ENCODE measurements at regions not wholly inside any gene's neighbourhood (a gene's known extent, or its start where the extent isn't known, plus 50 kb on each side); places are given as distances from the start of the nearest gene placed in this dataset.

DNA sequence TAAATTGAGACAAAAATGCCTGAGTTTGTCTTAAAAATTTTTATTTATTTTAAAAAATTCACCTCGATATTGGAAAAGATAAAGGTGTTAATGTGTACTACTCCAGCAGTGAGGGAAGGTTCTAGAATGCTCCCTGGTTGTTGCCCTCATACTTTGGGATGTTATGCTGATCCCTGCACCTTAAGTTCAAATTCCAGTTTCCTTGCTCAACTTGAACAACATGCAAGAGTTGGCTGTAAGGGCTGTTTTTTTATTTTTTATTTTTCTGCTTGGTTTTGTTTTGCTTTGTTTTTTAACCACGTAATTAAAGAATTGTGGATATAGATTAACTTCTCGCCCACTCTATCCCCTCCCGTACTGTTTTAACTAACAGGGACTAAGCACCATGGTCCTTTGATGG, 158.7 kb upstream of the CITED2 start:
- Mint-ChIP-seq H3K27ac (ENCODE audit: unreplicated experiment) (no peak overlapping the region), H3K9me3 (ENCODE audit: unreplicated experiment) (no peaks in the 10 kb centered on the region), H3K4me1 (ENCODE audit: low read depth, unreplicated experiment) (peaks cover 2% of the 10 kb centered on the region), H3K27me3 (ENCODE audit: unreplicated experiment) (no peaks in the 10 kb centered on the region), H3K4me3 (ENCODE audit: unreplicated experiment) (no peak overlapping the region), H3K36me3 (ENCODE audit: unreplicated experiment) (no peaks in the 10 kb centered on the region)
- no peak for DNase-seq
- TF ChIP-seq, protein P1, sequence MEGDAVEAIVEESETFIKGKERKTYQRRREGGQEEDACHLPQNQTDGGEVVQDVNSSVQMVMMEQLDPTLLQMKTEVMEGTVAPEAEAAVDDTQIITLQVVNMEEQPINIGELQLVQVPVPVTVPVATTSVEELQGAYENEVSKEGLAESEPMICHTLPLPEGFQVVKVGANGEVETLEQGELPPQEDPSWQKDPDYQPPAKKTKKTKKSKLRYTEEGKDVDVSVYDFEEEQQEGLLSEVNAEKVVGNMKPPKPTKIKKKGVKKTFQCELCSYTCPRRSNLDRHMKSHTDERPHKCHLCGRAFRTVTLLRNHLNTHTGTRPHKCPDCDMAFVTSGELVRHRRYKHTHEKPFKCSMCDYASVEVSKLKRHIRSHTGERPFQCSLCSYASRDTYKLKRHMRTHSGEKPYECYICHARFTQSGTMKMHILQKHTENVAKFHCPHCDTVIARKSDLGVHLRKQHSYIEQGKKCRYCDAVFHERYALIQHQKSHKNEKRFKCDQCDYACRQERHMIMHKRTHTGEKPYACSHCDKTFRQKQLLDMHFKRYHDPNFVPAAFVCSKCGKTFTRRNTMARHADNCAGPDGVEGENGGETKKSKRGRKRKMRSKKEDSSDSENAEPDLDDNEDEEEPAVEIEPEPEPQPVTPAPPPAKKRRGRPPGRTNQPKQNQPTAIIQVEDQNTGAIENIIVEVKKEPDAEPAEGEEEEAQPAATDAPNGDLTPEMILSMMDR (IDR thresholded peaks at IDR 0.05; ENCODE audit: partially characterized antibody, unreplicated experiment) = no peak

DNA sequence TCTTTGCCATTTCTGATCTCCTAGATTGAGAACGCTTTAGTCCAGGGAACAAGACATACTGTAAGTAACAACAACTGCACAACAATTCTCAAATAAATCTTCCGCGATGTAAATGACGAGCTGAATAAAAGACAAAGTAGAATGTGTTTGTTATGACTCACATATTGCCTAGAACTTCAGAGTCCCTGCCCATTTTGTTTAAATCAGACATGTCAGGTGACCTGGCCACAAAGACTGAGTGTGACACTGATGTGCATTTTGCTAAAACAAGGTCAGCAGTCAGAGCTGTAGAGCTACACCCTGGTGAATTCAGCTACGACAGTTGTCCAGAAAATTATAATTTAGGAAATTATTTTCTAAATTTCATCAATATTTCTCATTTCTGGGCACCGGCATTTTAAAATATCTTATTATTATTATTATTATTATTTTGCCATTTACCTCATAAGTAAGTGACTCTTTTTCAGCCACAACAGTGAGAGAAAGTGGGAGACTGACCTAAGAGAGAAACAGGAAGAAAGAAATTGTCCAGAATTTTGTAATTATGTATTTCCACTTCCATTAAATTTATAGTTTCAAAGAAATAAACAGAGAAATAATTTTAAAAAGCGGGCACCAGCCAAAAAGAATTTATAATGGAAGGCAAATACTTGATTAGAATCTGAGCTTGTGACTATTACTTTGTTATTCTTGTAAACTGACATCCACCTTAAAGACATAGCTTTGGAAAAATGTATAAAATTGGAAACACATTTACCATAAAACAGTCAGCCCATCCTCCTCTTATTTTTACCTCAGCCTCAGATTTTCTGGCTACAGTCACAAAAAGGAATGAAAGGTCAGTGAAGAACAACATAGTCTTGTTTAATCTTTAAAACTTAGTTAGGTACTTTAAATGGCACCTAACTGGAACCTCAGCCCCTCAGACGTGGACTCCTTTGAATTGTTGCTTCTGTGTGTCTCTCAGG, 157.0 kb upstream of the CITED2 start:
- H3K27me3 Mint-ChIP-seq (ENCODE audit: unreplicated experiment) = no peaks in the 10 kb centered on the region
- no peak overlapping the region for H3K27ac Mint-ChIP-seq (ENCODE audit: unreplicated experiment)
- TF ChIP-seq, protein P1 (IDR thresholded peaks at IDR 0.05; ENCODE audit: partially characterized antibody, unreplicated experiment) = no peak

DNA sequence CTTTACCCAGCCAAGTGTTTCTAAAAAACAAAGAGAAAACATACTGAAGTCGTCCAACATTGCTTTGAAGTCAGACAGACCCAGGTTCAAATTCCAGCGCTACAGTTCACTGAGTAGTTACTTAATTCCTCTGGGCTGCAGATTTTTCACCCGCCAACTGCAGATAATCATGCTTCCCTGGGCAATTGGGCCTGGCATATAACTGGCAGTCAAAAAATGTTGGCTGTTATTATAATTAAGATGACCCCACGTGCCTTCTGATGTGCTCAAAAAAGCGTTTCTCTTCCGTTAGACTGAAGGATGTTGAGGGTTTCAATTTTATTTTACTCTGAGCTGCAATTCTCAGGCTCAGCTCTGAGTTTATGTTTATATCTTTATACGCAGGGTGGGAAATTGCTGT, 156.1 kb upstream of the CITED2 start:
- H3K9me3 Mint-ChIP-seq (ENCODE audit: unreplicated experiment) = no peaks in the 10 kb centered on the region
- H3K4me3 Mint-ChIP-seq (ENCODE audit: unreplicated experiment) = no peak overlapping the region
- H3K36me3 Mint-ChIP-seq (ENCODE audit: unreplicated experiment) = no peaks in the 10 kb centered on the region
- H3K27ac Mint-ChIP-seq (ENCODE audit: unreplicated experiment) = no peak overlapping the region
- TF ChIP-seq, protein P1 (IDR thresholded peaks at IDR 0.05; ENCODE audit: partially characterized antibody, unreplicated experiment) = no peak
- H3K4me1 Mint-ChIP-seq (ENCODE audit: low read depth, unreplicated experiment) = peaks cover 2% of the 10 kb centered on the region
- no peak for DNase-seq
- no peaks in the 10 kb centered on the region for H3K27me3 Mint-ChIP-seq (ENCODE audit: unreplicated experiment)

More for the DNA sequence above, 157.0 kb upstream of the CITED2 start:
- no peaks in the 10 kb centered on the region for H3K9me3 Mint-ChIP-seq (ENCODE audit: unreplicated experiment)
- H3K36me3 Mint-ChIP-seq (ENCODE audit: unreplicated experiment) = no peaks in the 10 kb centered on the region
- H3K4me1 Mint-ChIP-seq (ENCODE audit: low read depth, unreplicated experiment) = peaks cover 2% of the 10 kb centered on the region
- DNase-seq = no peak
- H3K4me3 Mint-ChIP-seq (ENCODE audit: unreplicated experiment) = no peak overlapping the region

DNA sequence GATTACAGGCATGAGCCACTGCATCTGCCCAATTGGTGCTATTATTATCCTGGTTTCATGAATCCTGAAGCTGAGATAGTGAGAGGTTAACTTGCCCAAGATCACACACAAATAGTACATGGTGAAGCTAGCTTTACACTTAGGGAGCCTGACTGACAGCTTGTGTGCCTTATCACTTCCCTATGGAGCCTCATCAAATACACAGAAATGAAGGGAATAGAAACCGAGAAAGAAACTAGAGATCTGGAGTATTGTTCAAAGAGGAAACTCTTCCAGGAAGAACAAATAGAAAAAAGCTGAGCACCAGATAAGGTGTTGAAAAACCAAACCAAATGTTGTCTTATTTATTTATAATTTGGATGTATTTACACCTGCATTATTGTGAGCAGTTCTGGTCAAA, 155.0 kb upstream of the CITED2 start:
- no peak overlapping the region for H3K27ac Mint-ChIP-seq (ENCODE audit: unreplicated experiment)
- H3K4me3 Mint-ChIP-seq (ENCODE audit: unreplicated experiment) = no peak overlapping the region
- H3K27me3 Mint-ChIP-seq (ENCODE audit: unreplicated experiment) = no peaks in the 10 kb centered on the region
- TF ChIP-seq, protein P1 (IDR thresholded peaks at IDR 0.05; ENCODE audit: partially characterized antibody, unreplicated experiment) = no peak
- no peaks in the 10 kb centered on the region for H3K36me3 Mint-ChIP-seq (ENCODE audit: unreplicated experiment)
- no peak for DNase-seq
- no peaks in the 10 kb centered on the region for H3K9me3 Mint-ChIP-seq (ENCODE audit: unreplicated experiment)
- peaks cover 2% of the 10 kb centered on the region for H3K4me1 Mint-ChIP-seq (ENCODE audit: low read depth, unreplicated experiment)

DNA sequence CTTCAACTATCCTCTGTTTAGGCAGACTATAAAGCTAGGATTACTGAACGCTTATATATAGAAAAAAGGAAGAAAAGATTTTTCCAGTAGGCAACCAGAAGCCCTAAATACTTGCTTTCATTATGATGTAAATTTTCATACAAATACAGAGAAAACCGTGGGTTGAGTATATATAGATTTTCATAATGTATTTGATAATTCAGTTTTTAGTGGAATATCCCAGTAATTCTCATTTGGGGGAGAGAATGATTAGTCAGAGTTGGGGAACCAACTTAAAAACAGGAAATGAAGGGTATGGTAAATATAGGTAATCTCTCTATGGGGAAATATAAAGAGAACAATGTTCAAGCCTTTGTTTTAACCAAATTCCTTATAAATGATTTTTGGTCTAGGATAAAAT, 154.0 kb upstream of the CITED2 start:
- Mint-ChIP-seq H3K4me3 (ENCODE audit: unreplicated experiment) (no peak overlapping the region), H3K27ac (ENCODE audit: unreplicated experiment) (no peak overlapping the region), H3K4me1 (ENCODE audit: low read depth, unreplicated experiment) (no peaks in the 10 kb centered on the region), H3K36me3 (ENCODE audit: unreplicated experiment) (no peaks in the 10 kb centered on the region), H3K27me3 (ENCODE audit: unreplicated experiment) (no peaks in the 10 kb centered on the region), H3K9me3 (ENCODE audit: unreplicated experiment) (no peaks in the 10 kb centered on the region)
- TF ChIP-seq, protein P1 (IDR thresholded peaks at IDR 0.05; ENCODE audit: partially characterized antibody, unreplicated experiment) = no peak
- DNase-seq = no peak

Measured in glutamatergic neuron (in vitro differentiated cells).